B cell (primary cell): ENCODE measurements at regions not wholly inside any gene's neighbourhood (a gene's known extent, or its start where the extent isn't known, plus 50 kb on each side); places are given as distances from the start of the nearest gene placed in this dataset.

Experiments used
- ATAC-seq: fragments of 200-7000 bp; cut with Tn5 transposase; one replicate; pipeline ENCODE4 v1.10.0; 2021; ENCODE audit warnings: low read depth, mild to moderate bottlenecking, moderate number of reproducible peaks, moderate library complexity
- CTCF ChIA-PET: fragments of 350-600 bp; sonication (Branson Sonifier 250); formaldehyde crosslinking; loops from one replicate; lab custom pipeline; 2021; ENCODE audit warnings: antibody characterized with exemption, inconsistent platforms; lab: Charles Lee
- POLR2A ChIA-PET: fragments of 350-600 bp; sonication (Branson Sonifier 250); formaldehyde crosslinking; loops from one replicate; lab custom pipeline; 2021; ENCODE audit warnings: antibody characterized with exemption; lab: Charles Lee
- DNase-seq: peaks from one replicate; pipeline ENCODE4 v3.0.0; 2013
- H2AFZ ChIP-seq: 2 replicates; pipeline ENCODE4 v1.6.1; 2012; ENCODE audit warnings: mild to moderate bottlenecking, low read depth, low read length; ENCODE audit not compliant: insufficient read depth, poor library complexity, severe bottlenecking
- H3K27ac ChIP-seq, 2 donors: 1 replicate in 1 of 2; 2 replicates in 1 of 2; pipeline ENCODE4 v1.5.1; 2012 to 2013; ENCODE audit warnings: low read length in 2 of 2, mild to moderate bottlenecking in 2 of 2, moderate library complexity in 1 of 2
- H3K27me3 ChIP-seq, 4 experiments: fragments of 200-600 bp in 1 of 4; sonication (generic) in 1 of 4; replicated peaks in 1 of 4; 1 replicate in 2 of 4; 2 replicates in 2 of 4; pipeline versions ENCODE4 v1.6.1 to v1.7.0; 2013 to 2016; ENCODE audit warnings: low read length in 3 of 4, mild to moderate bottlenecking in 2 of 4, mixed read lengths in 1 of 4, moderate library complexity in 1 of 4; ENCODE audit not compliant: insufficient read depth in 4 of 4, control insufficient read depth in 3 of 4; ENCODE audit errors: control extremely low read depth in 1 of 4
- H3K36me3 ChIP-seq, 2 experiments: replicated peaks in 1 of 2; 1 replicate in 1 of 2; 2 replicates in 1 of 2; pipeline versions ENCODE4 v1.6.1 to v1.7.1; 2013; ENCODE audit warnings: low read length in 1 of 2; ENCODE audit not compliant: insufficient read depth in 2 of 2, control insufficient read depth in 1 of 2; ENCODE audit errors: control extremely low read depth in 1 of 2, extremely low read depth in 1 of 2
- H3K4me1 ChIP-seq, 2 donors: fragments of 200-600 bp in 1 of 2; sonication (generic) in 1 of 2; 1 replicate in 1 of 2; 2 replicates in 1 of 2; pipeline versions ENCODE4 v1.5.1 to v1.6.1; 2013 to 2017; ENCODE audit warnings: low read length in 2 of 2; ENCODE audit not compliant: control insufficient read depth in 2 of 2, insufficient read depth in 2 of 2
- H3K4me2 ChIP-seq: replicated peaks from 2 replicates; pipeline ENCODE3; 2012; ENCODE audit warnings: mild to moderate bottlenecking, low read depth, low read length; ENCODE audit not compliant: poor library complexity, severe bottlenecking
- H3K4me3 ChIP-seq, 5 experiments: fragments of 200-600 bp in 1 of 5; sonication (generic) in 1 of 5; 1 replicate in 3 of 5; 2 replicates in 2 of 5; pipeline versions ENCODE4 v1.5.1 to v1.7.0; 2011 to 2016; ENCODE audit warnings: low read length in 4 of 5, mild to moderate bottlenecking in 4 of 5, low read depth in 2 of 5, control low read depth in 1 of 5, moderate library complexity in 1 of 5; ENCODE audit not compliant: insufficient read depth in 1 of 5; ENCODE audit errors: control extremely low read depth in 1 of 5, extremely low read depth in 1 of 5
- H3K79me2 ChIP-seq: fragments of 200-600 bp; sonication (generic); one replicate; pipeline ENCODE4 v1.6.0; 2016; ENCODE audit warnings: low read length; ENCODE audit not compliant: control insufficient read depth, insufficient read depth
- H3K9ac ChIP-seq: fragments of 200-600 bp; sonication (generic); 2 replicates; pipeline ENCODE4 v1.6.1; 2017; ENCODE audit warnings: mild to moderate bottlenecking, low read length, moderate library complexity
- H3K9me3 ChIP-seq, 3 donors: one replicate each; pipeline versions ENCODE4 v1.6.1 to v1.7.1; 2013; ENCODE audit warnings: low read length in 2 of 3; ENCODE audit not compliant: control insufficient read depth in 2 of 3, insufficient read depth in 1 of 3; ENCODE audit errors: control extremely low read depth in 1 of 3
- H4K20me1 ChIP-seq: 2 replicates; pipeline ENCODE4 v1.6.0; 2012; ENCODE audit warnings: mild to moderate bottlenecking, low read length; ENCODE audit not compliant: insufficient read depth, control insufficient read depth, poor library complexity, severe bottlenecking
- H3K27ac Mint-ChIP-seq: one replicate; pipeline ENCODE4 v1.8.0; 2021; ENCODE audit warnings: mixed read lengths
- H3K27me3 Mint-ChIP-seq: one replicate; pipeline ENCODE4 v1.8.0; 2021; ENCODE audit warnings: mixed read lengths
- H3K4me1 Mint-ChIP-seq: one replicate; pipeline ENCODE4 v1.8.0; 2021; ENCODE audit warnings: mixed read lengths
- H3K4me3 Mint-ChIP-seq: one replicate; pipeline ENCODE4 v1.8.0; 2021; ENCODE audit warnings: mixed read lengths
- H3K9me3 Mint-ChIP-seq: one replicate; pipeline ENCODE4 v1.8.0; 2022; ENCODE audit warnings: mixed read lengths; ENCODE audit not compliant: insufficient read depth
- EZH2 ChIP-seq: IDR thresholded peaks from 2 replicates; pipeline ENCODE4 v1.6.1; 2012; ENCODE audit warnings: borderline replicate concordance, low read depth, mild to moderate bottlenecking, moderate library complexity, low read length; ENCODE audit not compliant: insufficient read depth, poor library complexity, severe bottlenecking
- WGBS: methylation state at CpG from one replicate; pipeline ENCODE4 v1.1.5; 2013; ENCODE audit warnings: missing lambda C conversion rate; ENCODE audit not compliant: insufficient coverage; 5-methylcytosine and 5-hydroxymethylcytosine counted together
- intact Hi-C: fragments of 100-400 bp; cut with micrococcal nuclease; formaldehyde crosslinking; loops from one replicate; pipeline ENCODE4 v1.10.0; 2022
- TF ChIP-seq, protein P1 (sequence below): fragments of 200-600 bp; IDR thresholded peaks from one replicate; pipeline ENCODE4 v1.8.0; 2022; ENCODE audit warnings: antibody characterized with exemption, mild to moderate bottlenecking

DNA sequence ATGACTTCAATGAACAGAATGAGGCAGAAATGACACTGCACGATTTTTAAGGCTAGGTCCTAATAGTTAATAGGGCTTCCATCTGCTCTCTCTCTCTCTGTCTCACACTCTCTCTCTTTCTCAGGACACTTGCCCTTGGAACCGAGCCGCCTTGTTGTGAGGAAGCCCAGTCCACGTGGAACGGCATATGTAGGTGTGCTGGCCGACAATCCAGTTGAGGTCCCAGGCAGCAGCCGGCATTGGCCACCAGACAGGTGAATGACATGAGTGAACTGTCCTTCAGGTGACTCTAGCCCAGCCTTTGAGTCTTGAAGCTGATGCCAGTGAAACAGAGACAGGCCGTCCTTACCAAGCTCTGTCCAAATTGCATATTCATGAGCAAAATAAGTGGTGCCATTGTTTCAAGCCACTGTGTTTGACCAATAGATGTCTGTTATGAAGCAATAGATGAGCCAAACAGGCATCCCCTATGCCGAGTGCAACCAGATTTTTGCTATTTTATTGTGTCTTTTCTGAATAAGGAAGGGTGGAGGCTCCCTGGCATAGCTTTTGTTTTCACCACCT, 217.5 kb upstream of the LHX5 start:
- TF ChIP-seq, protein P1, sequence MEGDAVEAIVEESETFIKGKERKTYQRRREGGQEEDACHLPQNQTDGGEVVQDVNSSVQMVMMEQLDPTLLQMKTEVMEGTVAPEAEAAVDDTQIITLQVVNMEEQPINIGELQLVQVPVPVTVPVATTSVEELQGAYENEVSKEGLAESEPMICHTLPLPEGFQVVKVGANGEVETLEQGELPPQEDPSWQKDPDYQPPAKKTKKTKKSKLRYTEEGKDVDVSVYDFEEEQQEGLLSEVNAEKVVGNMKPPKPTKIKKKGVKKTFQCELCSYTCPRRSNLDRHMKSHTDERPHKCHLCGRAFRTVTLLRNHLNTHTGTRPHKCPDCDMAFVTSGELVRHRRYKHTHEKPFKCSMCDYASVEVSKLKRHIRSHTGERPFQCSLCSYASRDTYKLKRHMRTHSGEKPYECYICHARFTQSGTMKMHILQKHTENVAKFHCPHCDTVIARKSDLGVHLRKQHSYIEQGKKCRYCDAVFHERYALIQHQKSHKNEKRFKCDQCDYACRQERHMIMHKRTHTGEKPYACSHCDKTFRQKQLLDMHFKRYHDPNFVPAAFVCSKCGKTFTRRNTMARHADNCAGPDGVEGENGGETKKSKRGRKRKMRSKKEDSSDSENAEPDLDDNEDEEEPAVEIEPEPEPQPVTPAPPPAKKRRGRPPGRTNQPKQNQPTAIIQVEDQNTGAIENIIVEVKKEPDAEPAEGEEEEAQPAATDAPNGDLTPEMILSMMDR: no peak
- TF ChIP-seq EZH2: no peak
- no peak overlapping the region for H3K4me3 Mint-ChIP-seq
- POLR2A ChIA-PET: no interaction called here
- WGBS: 92% methylated on average over 8 of the region's 9 CpGs
- no peaks in the 10 kb centered on the region for H3K4me1 ChIP-seq
- DNase-seq: no peak
- H3K4me2 ChIP-seq: no peak overlapping the region
- peaks cover 0 to 2% (median 0%) of the 10 kb centered on the region in 4 experiments for H3K27me3 ChIP-seq
- H3K36me3 ChIP-seq: no peaks in the 10 kb centered on the region
- intact Hi-C loops: no loop called here
- no peaks in the 10 kb centered on the region for H3K4me1 Mint-ChIP-seq
- no peaks in the 10 kb centered on the region for H3K79me2 ChIP-seq
- peaks cover 14% of the 10 kb centered on the region for H3K27me3 Mint-ChIP-seq
- no peak overlapping the region for H3K4me3 ChIP-seq
- peaks cover 0 to 4% (median 0%) of the 10 kb centered on the region in 3 donors for H3K9me3 ChIP-seq
- no peak overlapping the region for H2AFZ ChIP-seq
- no peak overlapping the region for H3K27ac Mint-ChIP-seq
- no peak for ATAC-seq
- H3K27ac ChIP-seq: no peak overlapping the region
- peaks cover 3% of the 10 kb centered on the region for H3K9me3 Mint-ChIP-seq
- CTCF ChIA-PET: no interaction called here
- H3K9ac ChIP-seq: no peak overlapping the region
- H4K20me1 ChIP-seq: no peaks in the 10 kb centered on the region

DNA sequence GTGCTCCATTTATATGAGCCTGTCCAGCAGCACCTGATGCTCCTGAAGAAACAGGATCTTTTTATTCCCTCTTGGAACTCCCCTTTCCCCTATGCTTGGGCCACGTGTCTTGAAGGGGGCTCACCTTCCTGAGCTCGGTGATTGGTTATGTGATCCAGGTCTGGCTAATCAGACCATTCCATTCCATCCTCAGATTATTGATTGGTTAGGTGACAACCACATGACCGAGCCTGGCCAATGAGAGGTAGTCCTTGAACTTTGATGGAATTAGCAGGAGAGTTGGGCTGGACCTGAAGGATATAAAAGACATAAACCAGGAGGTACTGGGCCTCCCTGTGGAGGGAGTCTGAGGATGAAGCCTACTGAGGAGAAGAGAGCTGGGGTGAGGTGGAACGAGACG, 216.6 kb upstream of the LHX5 start:
- Histone ChIP-seq H3K9me3 (peaks cover 0 to 4% (median 0%) of the 10 kb centered on the region in 3 donors), H3K9ac (no peak overlapping the region), H3K4me3 (no peak overlapping the region), H2AFZ (no peak overlapping the region), H3K4me1 (no peaks in the 10 kb centered on the region), H4K20me1 (no peaks in the 10 kb centered on the region), H3K79me2 (no peaks in the 10 kb centered on the region), H3K27me3 (peaks cover 0 to 2% (median 0%) of the 10 kb centered on the region in 4 experiments), H3K4me2 (no peak overlapping the region), H3K36me3 (no peaks in the 10 kb centered on the region), H3K27ac (no peak overlapping the region)
- ChIA-PET POLR2A (no interaction called here), CTCF (no interaction called here)
- no peak for TF ChIP-seq EZH2
- TF ChIP-seq, protein P1: no peak
- 95% methylated on average over 2 of the region's 5 CpGs for WGBS
- Mint-ChIP-seq H3K4me3 (no peak overlapping the region), H3K27me3 (peaks cover 7% of the 10 kb centered on the region), H3K9me3 (peaks cover 3% of the 10 kb centered on the region), H3K4me1 (no peaks in the 10 kb centered on the region), H3K27ac (no peak overlapping the region)
- intact Hi-C loops: no loop called here
- ATAC-seq: no peak
- DNase-seq: no peak
